ENCODE measurements at regions not wholly inside any gene's neighbourhood (a gene's known extent, or its start where the extent isn't known, plus 50 kb on each side); places are given as distances from the start of the nearest gene placed in this dataset.

DNA sequence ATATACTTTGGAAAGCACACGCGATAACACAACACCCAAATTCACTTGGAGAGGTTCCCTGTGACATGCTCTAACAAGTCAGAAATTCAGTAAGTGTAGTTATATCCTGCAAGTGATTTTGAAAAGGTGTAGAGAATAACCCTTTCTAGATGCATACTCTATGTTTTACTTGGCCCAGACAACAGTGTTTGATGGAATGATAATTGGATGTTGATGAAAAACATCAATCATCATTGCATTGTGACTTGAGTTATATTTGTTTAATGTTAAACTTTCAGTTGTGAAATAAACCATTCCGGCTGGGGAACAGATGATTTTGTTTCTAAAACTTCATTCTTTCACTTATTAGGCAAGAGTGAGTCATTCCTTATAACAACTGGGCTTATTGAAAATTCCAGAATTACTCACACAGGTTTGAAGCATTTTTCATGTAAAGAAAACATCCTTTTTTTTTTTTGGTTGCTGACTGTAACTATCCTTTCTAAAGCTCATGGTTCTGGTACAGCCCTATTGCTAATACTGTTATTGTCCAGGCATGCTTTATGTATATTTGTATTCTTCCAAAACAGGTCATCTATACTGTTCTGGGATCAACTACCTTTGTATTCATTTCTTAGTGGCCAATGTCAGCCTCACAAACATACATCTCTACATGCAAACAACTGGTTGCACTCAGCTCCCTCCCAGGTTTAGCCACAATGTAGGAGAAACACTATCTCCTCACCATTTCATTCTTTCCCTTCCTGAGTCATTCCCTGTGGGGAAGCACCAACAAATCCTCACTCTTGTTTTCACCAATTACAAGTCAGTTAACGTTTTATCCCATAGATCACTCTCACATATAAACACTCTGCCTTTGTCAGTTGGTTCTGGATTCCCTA lies 121.2 kb upstream of the LRIG3 start:
- Histone ChIP-seq H3K36me3 (ENCODE audit: control insufficient read depth in 2 of 2, insufficient read depth in 1 of 2, low read length in 2 of 2) (no peaks in the 10 kb centered on the region), H3K4me3 (ENCODE audit: low read depth, low read length) (no peak overlapping the region; the same call in 1 of the 2 replicates), H3K27ac (ENCODE audit: extremely low read depth, low read depth, low read length) (no peak overlapping the region), H3K4me1 (ENCODE audit: control insufficient read depth, insufficient read depth, low read length) (peaks cover 15% of the 10 kb centered on the region), H3K9me3 (ENCODE audit: control insufficient read depth, insufficient read depth, low read depth, low read length) (no peaks in the 10 kb centered on the region)
- POLR2A ChIA-PET: interaction anchor here (0.6 kb wide), 1 partner anchor 13 kb away, joined by 3 read pairs; no protein-coding TSS in a partner anchor
- CTCF ChIA-PET: interaction anchor here (1.0 kb wide), 1 partner anchor 13 kb away, joined by 3 read pairs; no protein-coding TSS in a partner anchor
- TF ChIP-seq ZNF629 (tag by site-specific recombination; IDR thresholded peaks at IDR 0.05): 0 out of 2 replicates have a peak, but pooled peaks have one; percentile 14
- TF ChIP-seq ZNF768 (tag by site-specific recombination; IDR thresholded peaks at IDR 0.05): no peak
- TF ChIP-seq GLIS2 (tag by site-specific recombination; IDR thresholded peaks at IDR 0.05): no peak
- TF ChIP-seq GLI2 (tag by site-specific recombination; IDR thresholded peaks at IDR 0.05; ENCODE audit: borderline replicate concordance, low read depth): no peak
- TF ChIP-seq ZNF658 (tag by site-specific recombination; IDR thresholded peaks at IDR 0.05): no peak
- 0 out of 2 replicates have a peak, but pooled peaks have one; percentile 32 for TF ChIP-seq ZNF558 (tag by site-specific recombination; IDR thresholded peaks at IDR 0.05)
- no peak for TF ChIP-seq IKZF3 (tag by site-specific recombination; IDR thresholded peaks at IDR 0.05)
- TF ChIP-seq ZNF138 (tag by site-specific recombination; IDR thresholded peaks at IDR 0.05; ENCODE audit: borderline replicate concordance): no peak
- TF ChIP-seq SCRT2 (tag by site-specific recombination; IDR thresholded peaks at IDR 0.05): 0 out of 2 replicates have a peak, but pooled peaks have one; percentile 33
- no peak for TF ChIP-seq ZNF830 (tag by site-specific recombination; IDR thresholded peaks at IDR 0.05; ENCODE audit: low read depth)
- no peak for TF ChIP-seq ZNF248 (tag by site-specific recombination; IDR thresholded peaks at IDR 0.05)
- TF ChIP-seq, protein P1, sequence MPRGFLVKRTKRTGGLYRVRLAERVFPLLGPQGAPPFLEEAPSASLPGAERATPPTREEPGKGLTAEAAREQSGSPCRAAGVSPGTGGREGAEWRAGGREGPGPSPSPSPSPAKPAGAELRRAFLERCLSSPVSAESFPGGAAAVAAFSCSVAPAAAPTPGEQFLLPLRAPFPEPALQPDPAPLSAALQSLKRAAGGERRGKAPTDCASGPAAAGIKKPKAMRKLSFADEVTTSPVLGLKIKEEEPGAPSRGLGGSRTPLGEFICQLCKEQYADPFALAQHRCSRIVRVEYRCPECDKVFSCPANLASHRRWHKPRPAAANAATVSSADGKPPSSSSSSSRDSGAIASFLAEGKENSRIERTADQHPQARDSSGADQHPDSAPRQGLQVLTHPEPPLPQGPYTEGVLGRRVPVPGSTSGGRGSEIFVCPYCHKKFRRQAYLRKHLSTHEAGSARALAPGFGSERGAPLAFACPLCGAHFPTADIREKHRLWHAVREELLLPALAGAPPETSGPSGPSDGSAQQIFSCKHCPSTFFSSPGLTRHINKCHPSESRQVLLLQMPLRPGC (tag by site-specific recombination; IDR thresholded peaks at IDR 0.05): peak; percentile 47; the same call in 1 of the 2 replicates
- TF ChIP-seq RBAK (tag by site-specific recombination; IDR thresholded peaks at IDR 0.05): no peak
- TF ChIP-seq, protein P2, sequence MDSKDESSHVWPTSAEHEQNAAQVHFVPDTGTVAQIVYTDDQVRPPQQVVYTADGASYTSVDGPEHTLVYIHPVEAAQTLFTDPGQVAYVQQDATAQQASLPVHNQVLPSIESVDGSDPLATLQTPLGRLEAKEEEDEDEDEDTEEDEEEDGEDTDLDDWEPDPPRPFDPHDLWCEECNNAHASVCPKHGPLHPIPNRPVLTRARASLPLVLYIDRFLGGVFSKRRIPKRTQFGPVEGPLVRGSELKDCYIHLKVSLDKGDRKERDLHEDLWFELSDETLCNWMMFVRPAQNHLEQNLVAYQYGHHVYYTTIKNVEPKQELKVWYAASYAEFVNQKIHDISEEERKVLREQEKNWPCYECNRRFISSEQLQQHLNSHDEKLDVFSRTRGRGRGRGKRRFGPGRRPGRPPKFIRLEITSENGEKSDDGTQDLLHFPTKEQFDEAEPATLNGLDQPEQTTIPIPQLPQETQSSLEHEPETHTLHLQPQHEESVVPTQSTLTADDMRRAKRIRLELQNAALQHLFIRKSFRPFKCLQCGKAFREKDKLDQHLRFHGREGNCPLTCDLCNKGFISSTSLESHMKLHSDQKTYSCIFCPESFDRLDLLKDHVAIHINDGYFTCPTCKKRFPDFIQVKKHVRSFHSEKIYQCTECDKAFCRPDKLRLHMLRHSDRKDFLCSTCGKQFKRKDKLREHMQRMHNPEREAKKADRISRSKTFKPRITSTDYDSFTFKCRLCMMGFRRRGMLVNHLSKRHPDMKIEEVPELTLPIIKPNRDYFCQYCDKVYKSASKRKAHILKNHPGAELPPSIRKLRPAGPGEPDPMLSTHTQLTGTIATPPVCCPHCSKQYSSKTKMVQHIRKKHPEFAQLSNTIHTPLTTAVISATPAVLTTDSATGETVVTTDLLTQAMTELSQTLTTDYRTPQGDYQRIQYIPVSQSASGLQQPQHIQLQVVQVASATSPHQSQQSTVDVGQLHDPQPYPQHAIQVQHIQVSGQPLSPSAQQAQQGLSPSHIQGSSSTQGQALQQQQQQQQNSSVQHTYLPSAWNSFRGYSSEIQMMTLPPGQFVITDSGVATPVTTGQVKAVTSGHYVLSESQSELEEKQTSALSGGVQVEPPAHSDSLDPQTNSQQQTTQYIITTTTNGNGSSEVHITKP (tag by site-specific recombination; IDR thresholded peaks at IDR 0.05): peak; percentile 73; the same call in 1 of the 2 replicates
- peak; percentile 65; the same call in 1 of the 2 replicates for TF ChIP-seq ZNF600 (tag by site-specific recombination; IDR thresholded peaks at IDR 0.05)
- 0 out of 2 replicates have a peak, but pooled peaks have one; percentile 12 for TF ChIP-seq ZNF585B (tag by site-specific recombination; IDR thresholded peaks at IDR 0.05)
- TF ChIP-seq, protein P3, sequence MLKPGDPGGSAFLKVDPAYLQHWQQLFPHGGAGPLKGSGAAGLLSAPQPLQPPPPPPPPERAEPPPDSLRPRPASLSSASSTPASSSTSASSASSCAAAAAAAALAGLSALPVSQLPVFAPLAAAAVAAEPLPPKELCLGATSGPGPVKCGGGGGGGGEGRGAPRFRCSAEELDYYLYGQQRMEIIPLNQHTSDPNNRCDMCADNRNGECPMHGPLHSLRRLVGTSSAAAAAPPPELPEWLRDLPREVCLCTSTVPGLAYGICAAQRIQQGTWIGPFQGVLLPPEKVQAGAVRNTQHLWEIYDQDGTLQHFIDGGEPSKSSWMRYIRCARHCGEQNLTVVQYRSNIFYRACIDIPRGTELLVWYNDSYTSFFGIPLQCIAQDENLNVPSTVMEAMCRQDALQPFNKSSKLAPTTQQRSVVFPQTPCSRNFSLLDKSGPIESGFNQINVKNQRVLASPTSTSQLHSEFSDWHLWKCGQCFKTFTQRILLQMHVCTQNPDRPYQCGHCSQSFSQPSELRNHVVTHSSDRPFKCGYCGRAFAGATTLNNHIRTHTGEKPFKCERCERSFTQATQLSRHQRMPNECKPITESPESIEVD (tag by site-specific recombination; IDR thresholded peaks at IDR 0.05): peak; percentile 89
- TF ChIP-seq, protein P4, sequence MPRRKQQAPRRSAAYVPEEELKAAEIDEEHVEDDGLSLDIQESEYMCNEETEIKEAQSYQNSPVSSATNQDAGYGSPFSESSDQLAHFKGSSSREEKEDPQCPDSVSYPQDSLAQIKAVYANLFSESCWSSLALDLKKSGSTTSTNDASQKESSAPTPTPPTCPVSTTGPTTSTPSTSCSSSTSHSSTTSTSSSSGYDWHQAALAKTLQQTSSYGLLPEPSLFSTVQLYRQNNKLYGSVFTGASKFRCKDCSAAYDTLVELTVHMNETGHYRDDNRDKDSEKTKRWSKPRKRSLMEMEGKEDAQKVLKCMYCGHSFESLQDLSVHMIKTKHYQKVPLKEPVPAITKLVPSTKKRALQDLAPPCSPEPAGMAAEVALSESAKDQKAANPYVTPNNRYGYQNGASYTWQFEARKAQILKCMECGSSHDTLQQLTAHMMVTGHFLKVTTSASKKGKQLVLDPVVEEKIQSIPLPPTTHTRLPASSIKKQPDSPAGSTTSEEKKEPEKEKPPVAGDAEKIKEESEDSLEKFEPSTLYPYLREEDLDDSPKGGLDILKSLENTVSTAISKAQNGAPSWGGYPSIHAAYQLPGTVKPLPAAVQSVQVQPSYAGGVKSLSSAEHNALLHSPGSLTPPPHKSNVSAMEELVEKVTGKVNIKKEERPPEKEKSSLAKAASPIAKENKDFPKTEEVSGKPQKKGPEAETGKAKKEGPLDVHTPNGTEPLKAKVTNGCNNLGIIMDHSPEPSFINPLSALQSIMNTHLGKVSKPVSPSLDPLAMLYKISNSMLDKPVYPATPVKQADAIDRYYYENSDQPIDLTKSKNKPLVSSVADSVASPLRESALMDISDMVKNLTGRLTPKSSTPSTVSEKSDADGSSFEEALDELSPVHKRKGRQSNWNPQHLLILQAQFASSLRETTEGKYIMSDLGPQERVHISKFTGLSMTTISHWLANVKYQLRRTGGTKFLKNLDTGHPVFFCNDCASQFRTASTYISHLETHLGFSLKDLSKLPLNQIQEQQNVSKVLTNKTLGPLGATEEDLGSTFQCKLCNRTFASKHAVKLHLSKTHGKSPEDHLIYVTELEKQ (tag by site-specific recombination; IDR thresholded peaks at IDR 0.05; ENCODE audit: borderline replicate concordance): peak; percentile 20; the same call in 1 of the 2 replicates
- TF ChIP-seq KLF10 (tag by site-specific recombination; IDR thresholded peaks at IDR 0.05): 0 out of 2 replicates have a peak, but pooled peaks have one; percentile 37
- 0 out of 2 replicates have a peak, but pooled peaks have one; percentile 48 for TF ChIP-seq ZNF184 (tag by site-specific recombination; IDR thresholded peaks at IDR 0.05)
- TF ChIP-seq ZNF501 (tag by site-specific recombination; IDR thresholded peaks at IDR 0.05): no peak
- no peak for TF ChIP-seq ZNF214 (tag by site-specific recombination; IDR thresholded peaks at IDR 0.05; ENCODE audit: borderline replicate concordance)
- TF ChIP-seq ZNF664 (tag by site-specific recombination; IDR thresholded peaks at IDR 0.05): no peak
- TF ChIP-seq OSR2 (tag by site-specific recombination; IDR thresholded peaks at IDR 0.05): 0 out of 2 replicates have a peak, but pooled peaks have one; percentile 38
- TF ChIP-seq ZNF24 (tag by site-specific recombination; IDR thresholded peaks at IDR 0.05): 0 out of 2 replicates have a peak, but pooled peaks have one; percentile 63
